ENCODE measurements at regions not wholly inside any gene's neighbourhood (a gene's known extent, or its start where the extent isn't known, plus 50 kb on each side); places are given as distances from the start of the nearest gene placed in this dataset.
"Not testable (repeated sequence)": the region's sequence is repeated elsewhere in the genome, so short reads cannot be mapped to it uniquely, and the experiment has no call there.

- H3K4me3 ChIP-seq; H2AFZ ChIP-seq; H3K4me2 ChIP-seq; H3K9me3 ChIP-seq (ENCODE audit: low read depth); DNase-seq (ENCODE audit: low spot score); H3K36me3 ChIP-seq (replicated peaks; ENCODE audit: insufficient read depth, low read depth); H4K20me1 ChIP-seq (ENCODE audit: insufficient read depth, poor library complexity, severe bottlenecking); H3K27me3 ChIP-seq; H3K27ac ChIP-seq; H3K79me2 ChIP-seq; H3K9me2 ChIP-seq (replicated peaks; ENCODE audit: insufficient read depth); H3K4me1 ChIP-seq (ENCODE audit: insufficient read depth): not testable (repeated sequence)
- over 99% methylated on average over 24 of the region's 27 CpGs for WGBS (ENCODE audit: low lambda C conversion rate, missing lambda C conversion rate)
Observed at GRCh38 chr4:114148372-114149070, 169.1 kb upstream of the ARSJ start.

GRCh38 chr4:114156371-114156770 is 176.9 kb upstream of the ARSJ start:
- H3K9me3 ChIP-seq (ENCODE audit: low read depth) = no peaks in the 10 kb centered on the region
- no peaks in the 10 kb centered on the region for H3K9me2 ChIP-seq (replicated peaks; ENCODE audit: insufficient read depth)
- no peaks in the 10 kb centered on the region for H3K27me3 ChIP-seq
- H3K79me2 ChIP-seq = no peaks in the 10 kb centered on the region
- H3K27ac ChIP-seq = no peak overlapping the region
- H2AFZ ChIP-seq = no peak overlapping the region
- H4K20me1 ChIP-seq (ENCODE audit: insufficient read depth, poor library complexity, severe bottlenecking) = no peaks in the 10 kb centered on the region
- H3K4me3 ChIP-seq = no peak overlapping the region
- TF ChIP-seq EZH2 (IDR thresholded peaks at IDR 0.05; ENCODE audit: borderline replicate concordance) (no peak), CTCF (IDR thresholded peaks at IDR 0.05; ENCODE audit: poor library complexity) (no peak), EZH2phosphoT487 (IDR thresholded peaks at IDR 0.05; ENCODE audit: low read depth, severe bottlenecking, unreplicated experiment) (no peak)
- no peak overlapping the region for H3K4me2 ChIP-seq
- no peaks in the 10 kb centered on the region for H3K36me3 ChIP-seq (replicated peaks; ENCODE audit: insufficient read depth, low read depth)
- no peak for DNase-seq (ENCODE audit: low spot score)
- no peaks in the 10 kb centered on the region for H3K4me1 ChIP-seq (ENCODE audit: insufficient read depth)
- 48% methylated on average over 1 of the region's 1 CpG for WGBS (ENCODE audit: low lambda C conversion rate, missing lambda C conversion rate)

- no peak for DNase-seq (ENCODE audit: low spot score)
- H3K4me3 ChIP-seq = no peak overlapping the region
- H3K9me2 ChIP-seq (replicated peaks; ENCODE audit: insufficient read depth) = no peaks in the 10 kb centered on the region
- no peaks in the 10 kb centered on the region for H3K79me2 ChIP-seq
- no peak overlapping the region for H2AFZ ChIP-seq
- H3K4me1 ChIP-seq (ENCODE audit: insufficient read depth) = no peaks in the 10 kb centered on the region
- H3K27ac ChIP-seq = no peak overlapping the region
- TF ChIP-seq EZH2 (IDR thresholded peaks at IDR 0.05; ENCODE audit: borderline replicate concordance) (no peak), CTCF (IDR thresholded peaks at IDR 0.05; ENCODE audit: poor library complexity) (no peak), EZH2phosphoT487 (IDR thresholded peaks at IDR 0.05; ENCODE audit: low read depth, severe bottlenecking, unreplicated experiment) (no peak)
- H3K27me3 ChIP-seq = no peaks in the 10 kb centered on the region
- H3K36me3 ChIP-seq (replicated peaks; ENCODE audit: insufficient read depth, low read depth) = no peaks in the 10 kb centered on the region
- no peaks in the 10 kb centered on the region for H3K9me3 ChIP-seq (ENCODE audit: low read depth)
- no peaks in the 10 kb centered on the region for H4K20me1 ChIP-seq (ENCODE audit: insufficient read depth, poor library complexity, severe bottlenecking)
- H3K4me2 ChIP-seq = no peak overlapping the region
Observed at GRCh38 chr4:114161809-114162208, 182.4 kb upstream of the ARSJ start.

GRCh38 chr4:114163051-114163450 is 183.6 kb upstream of the ARSJ start:
- Histone ChIP-seq H3K4me1 (ENCODE audit: insufficient read depth) (no peaks in the 10 kb centered on the region), H4K20me1 (ENCODE audit: insufficient read depth, poor library complexity, severe bottlenecking) (no peaks in the 10 kb centered on the region), H2AFZ (no peak overlapping the region), H3K27me3 (no peaks in the 10 kb centered on the region), H3K4me2 (no peak overlapping the region), H3K79me2 (no peaks in the 10 kb centered on the region), H3K4me3 (no peak overlapping the region), H3K27ac (no peak overlapping the region), H3K9me2 (replicated peaks; ENCODE audit: insufficient read depth) (no peaks in the 10 kb centered on the region), H3K36me3 (replicated peaks; ENCODE audit: insufficient read depth, low read depth) (no peaks in the 10 kb centered on the region), H3K9me3 (ENCODE audit: low read depth) (no peaks in the 10 kb centered on the region)
- no peak for TF ChIP-seq EZH2phosphoT487 (IDR thresholded peaks at IDR 0.05; ENCODE audit: low read depth, severe bottlenecking, unreplicated experiment)
- TF ChIP-seq CTCF (IDR thresholded peaks at IDR 0.05; ENCODE audit: poor library complexity) = no peak
- TF ChIP-seq EZH2 (IDR thresholded peaks at IDR 0.05; ENCODE audit: borderline replicate concordance) = no peak
- DNase-seq (ENCODE audit: low spot score) = no peak
- WGBS (ENCODE audit: low lambda C conversion rate, missing lambda C conversion rate) = 95% methylated on average over 4 of the region's 4 CpGs

Data from hepatocyte (in vitro differentiated cells).